AG09319 (cell line): ENCODE measurements at regions not wholly inside any gene's neighbourhood (a gene's known extent, or its start where the extent isn't known, plus 50 kb on each side); places are given as distances from the start of the nearest gene placed in this dataset.
A peak's percentile ranks its signal among the peaks of the same experiment; 100 is the strongest.

Experiments used
- DNase-seq: peaks from one replicate; pipeline ENCODE4 v3.0.0-alpha.2; 2010; ENCODE audit warnings: low read depth; ENCODE audit errors: extremely low read depth
- TF ChIP-seq, protein P1 (sequence below): IDR thresholded peaks from 2 replicates; pipeline ENCODE4 v1.5.1; 2011; ENCODE audit warnings: low read depth, mild to moderate bottlenecking, inconsistent platforms, low read length, moderate library complexity

DNA sequence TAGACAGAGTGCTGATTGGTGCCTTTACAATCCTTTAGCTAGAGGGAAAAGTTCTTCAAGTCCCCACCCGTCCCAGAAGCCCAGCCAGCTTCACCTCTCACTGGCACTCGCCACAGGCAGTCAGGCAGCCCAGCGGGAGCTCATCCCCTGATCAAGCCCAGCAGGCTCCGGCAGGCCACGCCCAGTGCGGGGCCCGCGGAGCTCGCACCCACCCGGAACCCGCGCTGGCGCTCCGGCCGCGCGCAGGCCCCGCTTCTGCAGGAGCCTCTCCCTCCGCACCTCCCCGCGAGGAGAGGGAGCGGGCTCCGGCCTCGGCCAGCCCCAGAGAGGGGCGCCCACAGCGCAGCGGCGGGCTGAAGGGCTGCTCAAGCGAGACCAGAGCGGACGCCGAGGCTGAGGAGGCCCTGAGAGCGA is 202.4 kb upstream of the PDGFD start:
- no peak for DNase-seq

DNA sequence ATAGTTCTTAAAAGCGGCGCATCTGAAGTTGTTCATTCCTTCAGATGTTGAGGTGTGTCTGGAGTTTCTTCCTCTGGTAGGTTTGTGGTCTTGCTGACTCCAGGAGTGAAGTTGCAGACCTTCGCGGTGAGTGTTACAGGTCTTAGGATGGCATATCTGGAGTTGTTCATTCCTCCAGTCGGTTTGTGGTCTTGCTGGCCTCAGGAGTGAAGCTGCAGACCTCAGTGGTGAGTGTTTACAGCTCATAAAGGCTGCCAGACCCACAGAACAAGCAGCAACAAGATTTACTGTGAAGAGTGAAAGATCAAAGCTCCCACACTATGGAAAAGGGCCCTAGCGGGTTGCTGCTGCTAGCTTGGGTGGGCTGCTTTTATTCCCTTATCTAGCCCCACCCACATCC is 201.7 kb upstream of the PDGFD start:
- no peak for DNase-seq
- TF ChIP-seq, protein P1, sequence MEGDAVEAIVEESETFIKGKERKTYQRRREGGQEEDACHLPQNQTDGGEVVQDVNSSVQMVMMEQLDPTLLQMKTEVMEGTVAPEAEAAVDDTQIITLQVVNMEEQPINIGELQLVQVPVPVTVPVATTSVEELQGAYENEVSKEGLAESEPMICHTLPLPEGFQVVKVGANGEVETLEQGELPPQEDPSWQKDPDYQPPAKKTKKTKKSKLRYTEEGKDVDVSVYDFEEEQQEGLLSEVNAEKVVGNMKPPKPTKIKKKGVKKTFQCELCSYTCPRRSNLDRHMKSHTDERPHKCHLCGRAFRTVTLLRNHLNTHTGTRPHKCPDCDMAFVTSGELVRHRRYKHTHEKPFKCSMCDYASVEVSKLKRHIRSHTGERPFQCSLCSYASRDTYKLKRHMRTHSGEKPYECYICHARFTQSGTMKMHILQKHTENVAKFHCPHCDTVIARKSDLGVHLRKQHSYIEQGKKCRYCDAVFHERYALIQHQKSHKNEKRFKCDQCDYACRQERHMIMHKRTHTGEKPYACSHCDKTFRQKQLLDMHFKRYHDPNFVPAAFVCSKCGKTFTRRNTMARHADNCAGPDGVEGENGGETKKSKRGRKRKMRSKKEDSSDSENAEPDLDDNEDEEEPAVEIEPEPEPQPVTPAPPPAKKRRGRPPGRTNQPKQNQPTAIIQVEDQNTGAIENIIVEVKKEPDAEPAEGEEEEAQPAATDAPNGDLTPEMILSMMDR = no peak

More for the DNA sequence above, 202.4 kb upstream of the PDGFD start:
- TF ChIP-seq, protein P1 = no peak

DNA sequence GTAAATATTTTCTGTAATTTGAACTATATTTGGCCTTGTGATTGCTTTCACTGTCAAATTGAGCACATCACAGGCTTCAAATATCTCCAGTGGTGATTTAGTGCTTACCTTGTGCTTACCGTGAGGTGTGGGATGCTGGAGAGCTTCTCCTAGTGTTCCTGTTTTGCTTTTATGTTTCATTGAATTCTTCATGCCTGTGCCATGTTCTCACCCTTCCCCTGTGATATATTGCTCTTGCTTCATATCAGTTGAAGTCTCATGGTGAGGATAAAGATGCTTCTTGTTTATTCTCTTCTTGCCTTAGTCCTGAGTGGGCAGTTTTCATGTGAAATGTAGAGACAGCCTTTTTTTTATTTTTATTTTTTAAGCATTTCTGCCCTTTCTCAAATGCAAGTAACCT is 198.0 kb upstream of the PDGFD start:
- TF ChIP-seq, protein P1 = no peak
- no peak for DNase-seq

DNA sequence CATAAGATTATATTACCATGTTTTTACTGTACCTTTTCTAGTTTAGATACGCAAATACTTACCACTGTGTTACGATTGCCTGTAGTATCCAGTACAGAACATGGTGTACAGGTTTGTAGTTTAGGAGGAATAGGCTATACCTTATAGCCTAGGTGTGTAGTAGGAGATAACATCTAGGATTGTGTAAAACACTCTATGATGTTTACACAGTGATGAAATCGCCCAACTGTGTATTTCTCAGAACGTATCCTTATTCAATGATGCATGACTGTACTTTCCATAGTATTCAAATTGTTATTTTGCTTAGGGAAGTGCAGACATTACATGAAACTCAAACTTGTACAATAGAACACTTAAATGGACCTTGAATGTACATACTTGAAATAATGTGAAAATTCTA is 188.1 kb upstream of the PDGFD start:
- DNase-seq = no peak
- TF ChIP-seq, protein P1 = no peak

DNA sequence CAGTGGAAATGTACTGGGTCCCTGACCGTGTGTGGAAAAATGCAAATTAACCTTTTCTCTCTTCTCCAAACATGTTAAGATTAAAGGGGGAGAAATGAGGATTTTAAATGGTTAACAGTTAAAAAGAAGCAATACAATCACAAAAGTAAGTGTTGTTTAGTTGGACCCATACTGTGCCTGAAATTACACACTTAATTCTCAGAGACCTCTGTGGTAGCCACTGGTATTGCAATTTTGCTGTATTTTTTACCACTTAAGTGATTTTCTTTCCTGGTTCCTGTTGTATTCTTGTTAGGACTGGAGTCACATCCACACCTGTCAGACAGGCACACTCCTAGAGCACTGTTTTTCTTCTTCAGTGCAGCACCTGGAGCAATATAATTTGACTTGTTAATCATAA is 179.6 kb upstream of the PDGFD start:
- no peak for DNase-seq
- TF ChIP-seq, protein P1 = peak; percentile 28

DNA sequence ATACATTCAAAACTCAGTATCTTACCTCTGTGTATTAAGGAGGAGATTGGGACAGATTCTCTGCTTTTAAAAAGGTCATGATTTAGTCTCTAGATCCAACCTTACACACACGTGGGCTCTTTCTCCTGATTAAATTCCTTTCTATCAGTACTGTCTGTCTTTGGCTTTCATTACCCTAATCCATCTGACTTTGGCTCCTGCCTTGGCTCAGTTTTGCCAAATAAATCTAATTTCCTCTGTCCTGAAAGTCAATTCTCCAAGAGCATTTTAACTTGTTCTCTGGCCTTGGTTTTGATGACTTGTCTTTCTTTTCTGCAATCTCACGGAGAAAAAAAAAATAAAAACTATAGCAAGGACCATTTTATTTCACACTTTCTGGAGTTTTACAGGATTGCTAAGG is 176.6 kb upstream of the PDGFD start:
- TF ChIP-seq, protein P1 = no peak
- no peak for DNase-seq

DNA sequence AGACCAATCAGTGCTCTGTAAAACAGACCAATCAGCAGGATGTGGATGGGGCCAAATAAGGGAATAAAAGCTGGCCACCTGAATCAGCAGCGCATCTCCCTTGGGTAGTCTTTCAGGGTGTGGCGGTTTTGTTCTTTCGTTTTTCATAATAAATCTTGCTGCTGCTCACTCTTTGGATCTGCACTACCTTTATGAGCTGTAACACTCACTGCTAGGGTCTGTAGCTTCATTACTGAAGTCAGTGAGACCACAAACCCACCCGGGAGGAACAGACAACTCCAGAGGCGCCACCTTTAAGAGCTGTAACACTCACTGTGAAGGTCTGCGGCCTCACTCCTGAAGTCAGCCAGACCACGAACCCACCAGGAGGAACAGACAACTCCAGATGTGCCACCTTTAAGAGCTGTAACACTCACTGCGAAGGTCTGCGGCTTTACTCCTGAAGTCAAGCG is 175.5 kb upstream of the PDGFD start:
- TF ChIP-seq, protein P1 = no peak
- DNase-seq = no peak

DNA sequence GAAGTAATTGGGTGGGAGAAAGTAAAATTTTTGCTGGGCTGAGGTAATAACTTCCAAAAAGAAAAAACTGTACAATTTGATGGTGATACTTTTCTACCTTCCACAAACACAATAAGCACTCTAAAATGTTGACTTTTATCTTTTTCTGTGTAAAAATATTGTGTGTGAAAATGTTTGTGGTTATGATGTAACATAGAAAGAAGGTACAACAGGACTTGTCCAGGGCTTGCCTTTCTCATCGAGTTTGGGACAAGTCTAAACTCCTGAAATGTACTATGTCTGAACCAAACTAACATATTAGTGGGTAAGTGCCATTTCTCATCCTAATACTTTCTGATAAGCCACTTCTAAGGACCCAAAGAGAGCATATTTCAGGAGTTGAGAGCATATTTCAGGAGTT is 174.2 kb upstream of the PDGFD start:
- TF ChIP-seq, protein P1 = no peak
- no peak for DNase-seq
